K562 (cell line): ENCODE measurements at regions not wholly inside any gene's neighbourhood (a gene's known extent, or its start where the extent isn't known, plus 50 kb on each side); places are given as distances from the start of the nearest gene placed in this dataset.

Source experiments
- ARNT ChIP-seq, 2 experiments: fragments of 450-650 bp; IDR thresholded peaks; 2 replicates each; pipeline ENCODE4 v1.6.1; 2016; ENCODE audit warnings: mild to moderate bottlenecking in 1 of 2
- CC2D1A ChIP-seq: fragments of 450-650 bp; IDR thresholded peaks from 2 replicates; pipeline ENCODE4 v1.6.1; 2017; ENCODE audit warnings: mild to moderate bottlenecking
- CREM ChIP-seq: IDR thresholded peaks from 2 replicates; pipeline ENCODE4 v1.6.1; 2014; ENCODE audit warnings: antibody characterized with exemption, low read depth
- ELK1 ChIP-seq: sonication (generic); formaldehyde crosslinking; IDR thresholded peaks from 2 replicates; pipeline ENCODE4 v1.8.1; 2022; ENCODE audit warnings: missing genetic modification reagents
- FOSL1 ChIP-seq: fragments of 200-800 bp; sonication (Bioruptor generic); conservative IDR thresholded peaks from 2 replicates; pipeline ENCODE4 v1.6.1; 2016; ENCODE audit warnings: missing genetic modification characterization, missing compliant biosample characterization
- FOXM1 ChIP-seq, 2 experiments: fragments of 450-650 bp in 1 of 2; sonication (generic) in 1 of 2; formaldehyde crosslinking in 1 of 2; IDR thresholded peaks; 2 replicates each; pipeline versions ENCODE4 v1.6.1 to v1.9.0; 2017 to 2022; ENCODE audit warnings: low read depth in 2 of 2, mild to moderate bottlenecking in 2 of 2, missing genetic modification reagents in 1 of 2, moderate library complexity in 1 of 2
- JUND ChIP-seq, 2 experiments: IDR thresholded peaks; 2 replicates in 1 of 2; 3 replicates in 1 of 2; pipeline ENCODE4 v1.6.1; 2011; ENCODE audit warnings: borderline replicate concordance in 2 of 2, low read depth in 2 of 2, low read length in 2 of 2, improper control_type of control experiment in 1 of 2, missing biosample characterization in 1 of 2, missing genetic modification characterization in 1 of 2, missing genetic modification reagents in 1 of 2
- MLLT1 ChIP-seq, 2 experiments: fragments of 450-650 bp; IDR thresholded peaks; 2 replicates each; pipeline ENCODE4 v1.6.1; 2016
- PTBP1 ChIP-seq: fragments of 200-400 bp; formaldehyde crosslinking; IDR thresholded peaks from 2 replicates; pipeline ENCODE4 v1.6.1; 2017; ENCODE audit warnings: low read depth, low read length
- SMARCA4 ChIP-seq: fragments of 450-650 bp; IDR thresholded peaks from 2 replicates; pipeline ENCODE4 v1.6.1; 2016
- SNIP1 ChIP-seq: fragments of 450-650 bp; IDR thresholded peaks from 2 replicates; pipeline ENCODE4 v1.7.1; 2017; ENCODE audit warnings: low read depth, mild to moderate bottlenecking
- SOX6 ChIP-seq: fragments of 450-650 bp; IDR thresholded peaks from 2 replicates; pipeline ENCODE4 v1.6.1; 2014; ENCODE audit warnings: mild to moderate bottlenecking
- SRF ChIP-seq, 2 experiments: fragments of 250-450, 450-650 bp in 1 of 2; sonication (Bioruptor Pico) in 1 of 2; sonication (generic) in 1 of 2; formaldehyde crosslinking; IDR thresholded peaks; 2 replicates each; pipeline versions ENCODE4 v1.5.0 to v1.5.1; 2020 to 2022; ENCODE audit warnings: mild to moderate bottlenecking in 1 of 2, missing genetic modification reagents in 1 of 2
- STAT5A ChIP-seq: IDR thresholded peaks from 2 replicates; pipeline ENCODE4 v1.6.1; 2012; ENCODE audit warnings: low read length, inconsistent platforms, borderline replicate concordance
- TCF3 ChIP-seq: sonication (generic); formaldehyde crosslinking; IDR thresholded peaks from 2 replicates; pipeline ENCODE4 v1.4.0; 2020; ENCODE audit warnings: mild to moderate bottlenecking, missing genetic modification reagents
- TEAD1 ChIP-seq, 2 experiments: fragments of 450-650 bp in 1 of 2; sonication (generic) in 1 of 2; formaldehyde crosslinking; IDR thresholded peaks; 2 replicates each; pipeline versions ENCODE4 v1.4.0 to v1.8.0; 2020 to 2022; ENCODE audit warnings: mild to moderate bottlenecking in 2 of 2, missing genetic modification reagents in 1 of 2
- TEAD4 ChIP-seq, 2 experiments: sonication (generic) in 1 of 2; formaldehyde crosslinking in 1 of 2; IDR thresholded peaks; 2 replicates each; pipeline versions ENCODE4 v1.6.1 to v1.8.0; 2012 to 2022; ENCODE audit warnings: borderline replicate concordance in 1 of 2, inconsistent platforms in 1 of 2, low read length in 1 of 2, mild to moderate bottlenecking in 1 of 2, missing genetic modification reagents in 1 of 2
- VEZF1 ChIP-seq: fragments of 200-800 bp; sonication (Bioruptor generic); IDR thresholded peaks from 2 replicates; pipeline ENCODE4 v1.6.1; 2017; ENCODE audit warnings: missing genetic modification characterization, missing compliant biosample characterization
- ZEB2 ChIP-seq: fragments of 450-650 bp; IDR thresholded peaks from 2 replicates; pipeline ENCODE4 v1.6.1; 2016
- ZNF639 ChIP-seq, 2 experiments: fragments of 200-800 bp in 1 of 2; sonication (Bioruptor generic) in 1 of 2; sonication (generic) in 1 of 2; formaldehyde crosslinking in 1 of 2; IDR thresholded peaks in 1 of 2; conservative IDR thresholded peaks in 1 of 2; 2 replicates each; pipeline versions ENCODE4 v1.5.0 to v1.6.1; 2016 to 2020; ENCODE audit warnings: missing compliant biosample characterization in 1 of 2, missing genetic modification characterization in 1 of 2, missing genetic modification reagents in 1 of 2
- ZNF766 ChIP-seq: fragments of 200-800 bp; sonication (Bioruptor generic); conservative IDR thresholded peaks from 2 replicates; pipeline ENCODE4 v1.6.1; 2016; ENCODE audit warnings: missing genetic modification characterization, missing compliant biosample characterization

GRCh38 chr14:22460461-22461195 is 128.4 kb downstream of the DAD1 start (continued):
- TF ChIP-seq TEAD4 (IDR thresholded peaks at IDR 0.05; ENCODE audit: low read length) (peak; percentile 73; the same call in 1 of the 2 replicates), TEAD4 (CRISPR knock-in tag; IDR thresholded peaks at IDR 0.05; ENCODE audit: borderline replicate concordance) (no peak), TEAD1 (CRISPR knock-in tag; IDR thresholded peaks at IDR 0.05) (0 out of 4 replicates have a peak, but pooled peaks of 1 of the 2 experiments have one; percentile 33), ARNT (IDR thresholded peaks at IDR 0.05) (no peak), TCF3 (peak; percentile 48), SRF (CRISPR knock-in tag; IDR thresholded peaks at IDR 0.05) (peak in 1 of 2 experiments; percentile 46; a peak in 1 of 4 replicates), SMARCA4 (peak; percentile 61; the same call in 1 of the 2 replicates), ZEB2 (0 out of 2 replicates have a peak, but pooled peaks have one; percentile 53), CREM (0 out of 2 replicates have a peak, but pooled peaks have one; percentile 30), VEZF1 (CRISPR knock-in tag) (peak; percentile 30; the same call in 1 of the 2 replicates), PTBP1 (no peak), FOSL1 (peak; percentile 79), ELK1 (CRISPR knock-in tag) (no peak), JUND (IDR thresholded peaks at IDR 0.05; ENCODE audit: borderline replicate concordance, low read depth, low read length) (peak; percentile 46; the same call in 1 of the 2 replicates), JUND (tag; IDR thresholded peaks at IDR 0.05; ENCODE audit: borderline replicate concordance, low read depth, low read length) (peak; percentile 62; the same call in 1 of the 3 replicates), SNIP1 (no peak), ZNF766 (CRISPR knock-in tag) (peak; percentile 91), FOXM1 (IDR thresholded peaks at IDR 0.05; ENCODE audit: low read depth) (peak; percentile 57; the same call in 1 of the 2 replicates), FOXM1 (CRISPR knock-in tag; IDR thresholded peaks at IDR 0.05; ENCODE audit: low read depth) (no peak), STAT5A (0 out of 2 replicates have a peak, but pooled peaks have one; percentile 20), MLLT1 (IDR thresholded peaks at IDR 0.05) (no peak), ZNF639 (CRISPR knock-in tag; conservative IDR thresholded peaks at IDR 0.05 in 1 of 2, IDR thresholded peaks at IDR 0.05 in 1 of 2) (0 out of 4 replicates have a peak, but pooled peaks of 1 of the 2 experiments have one; percentile 47), CC2D1A (0 out of 2 replicates have a peak, but pooled peaks have one; percentile 15), SOX6 (peak; percentile 48; the same call in 1 of the 2 replicates)
